ENCODE measurements at regions not wholly inside any gene's neighbourhood (a gene's known extent, or its start where the extent isn't known, plus 50 kb on each side); places are given as distances from the start of the nearest gene placed in this dataset.

GRCh38 chr6:124881898-124882578 lies 80.2 kb upstream of the RNF217 start:
- H2AFZ ChIP-seq (ENCODE audit: low read depth, low read length), result peak overlapping the region; percentile 27
- no peak overlapping the region for H3K27ac ChIP-seq (ENCODE audit: low read depth, low read length)
- no peak overlapping the region for H3K27ac Mint-ChIP-seq (ENCODE audit: unreplicated experiment)
- H3K4me3 Mint-ChIP-seq (ENCODE audit: unreplicated experiment), result no peak overlapping the region
- H4K20me1 ChIP-seq (ENCODE audit: insufficient read depth, low read length), result no peaks in the 10 kb centered on the region
- DNase-seq (ENCODE audit: low read depth) (peak; percentile 36), FAIRE-seq (peak; percentile 52)
- peak overlapping the region; percentile 74 for H3K4me2 ChIP-seq (ENCODE audit: low read length)
- H3K4me1 ChIP-seq (ENCODE audit: insufficient read depth, low read length), result peaks cover 5% of the 10 kb centered on the region
- H3K27me3 ChIP-seq (ENCODE audit: insufficient read depth, low read length), result no peaks in the 10 kb centered on the region
- H3K9me3 Mint-ChIP-seq (ENCODE audit: unreplicated experiment), result no peaks in the 10 kb centered on the region
- peak overlapping the region; percentile 39 for H3K9ac ChIP-seq (ENCODE audit: low read length)
- H3K4me3 ChIP-seq (ENCODE audit: insufficient read depth, low read depth, low read length), result no peak overlapping the region
- no peak for TF ChIP-seq EZH2 (IDR thresholded peaks at IDR 0.05; ENCODE audit: insufficient read depth, low read length)
- no peak for TF ChIP-seq CTCF (IDR thresholded peaks at IDR 0.05; ENCODE audit: insufficient read depth, low read depth, low read length)
- H3K27me3 Mint-ChIP-seq (ENCODE audit: low read depth, unreplicated experiment), result no peaks in the 10 kb centered on the region
- peaks cover 10% of the 10 kb centered on the region for H3K4me1 Mint-ChIP-seq (ENCODE audit: low read depth, unreplicated experiment)
- no peaks in the 10 kb centered on the region for H3K9me3 ChIP-seq (ENCODE audit: insufficient read depth, low read depth, low read length)
- H3K79me2 ChIP-seq (ENCODE audit: insufficient read depth, low read length), result no peaks in the 10 kb centered on the region
- H3K36me3 ChIP-seq (ENCODE audit: insufficient read depth, low read length), result no peaks in the 10 kb centered on the region
- H3K36me3 Mint-ChIP-seq (ENCODE audit: low read depth, unreplicated experiment), result no peaks in the 10 kb centered on the region

- H3K9me3 ChIP-seq (ENCODE audit: insufficient read depth, low read depth, low read length), result no peaks in the 10 kb centered on the region
- H3K4me1 ChIP-seq (ENCODE audit: insufficient read depth, low read length), result peaks cover 5% of the 10 kb centered on the region
- no peak overlapping the region for H3K4me3 ChIP-seq (ENCODE audit: insufficient read depth, low read depth, low read length)
- H3K36me3 Mint-ChIP-seq (ENCODE audit: low read depth, unreplicated experiment), result no peaks in the 10 kb centered on the region
- H3K27ac Mint-ChIP-seq (ENCODE audit: unreplicated experiment), result no peak overlapping the region
- no peaks in the 10 kb centered on the region for H3K79me2 ChIP-seq (ENCODE audit: insufficient read depth, low read length)
- H3K27ac ChIP-seq (ENCODE audit: low read depth, low read length), result no peak overlapping the region
- H3K4me2 ChIP-seq (ENCODE audit: low read length), result peak overlapping the region; percentile 74
- peak overlapping the region; percentile 39 for H3K9ac ChIP-seq (ENCODE audit: low read length)
- H3K27me3 ChIP-seq (ENCODE audit: insufficient read depth, low read length), result no peaks in the 10 kb centered on the region
- H3K4me3 Mint-ChIP-seq (ENCODE audit: unreplicated experiment), result no peak overlapping the region
- H3K9me3 Mint-ChIP-seq (ENCODE audit: unreplicated experiment), result no peaks in the 10 kb centered on the region
- H2AFZ ChIP-seq (ENCODE audit: low read depth, low read length), result peak overlapping the region; percentile 27
- no peak for TF ChIP-seq EZH2 (IDR thresholded peaks at IDR 0.05; ENCODE audit: insufficient read depth, low read length)
- no peak for TF ChIP-seq CTCF (IDR thresholded peaks at IDR 0.05; ENCODE audit: insufficient read depth, low read depth, low read length)
- no peaks in the 10 kb centered on the region for H3K27me3 Mint-ChIP-seq (ENCODE audit: low read depth, unreplicated experiment)
- peaks cover 14% of the 10 kb centered on the region for H3K4me1 Mint-ChIP-seq (ENCODE audit: low read depth, unreplicated experiment)
- peak; percentile 31 for DNase-seq (ENCODE audit: low read depth)
- no peaks in the 10 kb centered on the region for H3K36me3 ChIP-seq (ENCODE audit: insufficient read depth, low read length)
- FAIRE-seq, result peak; percentile 9
- no peaks in the 10 kb centered on the region for H4K20me1 ChIP-seq (ENCODE audit: insufficient read depth, low read length)
These were observed 79.5 kb upstream of the RNF217 start for GRCh38 chr6:124882579-124883393.
